ENCODE measurements at regions not wholly inside any gene's neighbourhood (a gene's known extent, or its start where the extent isn't known, plus 50 kb on each side); places are given as distances from the start of the nearest gene placed in this dataset.

DNA sequence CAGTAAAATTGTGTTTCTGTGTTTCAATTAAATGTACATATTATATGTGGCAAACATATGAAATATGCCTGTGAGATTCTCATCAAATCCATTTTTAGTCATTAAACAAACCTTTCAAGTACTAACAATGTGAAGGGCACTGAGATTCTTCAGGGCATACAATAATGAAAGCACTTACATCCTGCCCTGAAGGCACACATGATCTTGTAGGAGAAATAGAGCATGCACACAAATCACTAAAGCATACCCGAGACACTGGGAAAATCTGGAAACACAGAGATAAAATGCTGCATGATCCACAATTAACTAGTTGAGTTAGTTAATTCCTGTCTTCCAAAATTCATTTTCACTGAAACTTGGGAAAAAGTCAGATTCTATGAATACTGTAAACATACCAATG, 810.5 kb upstream of the NECTIN3 start:
- no peaks in the 10 kb centered on the region for H3K9me2 ChIP-seq (ENCODE audit: insufficient read depth, low read length)
- no peak overlapping the region for H3K27ac ChIP-seq (ENCODE audit: low read length)
- no peaks in the 10 kb centered on the region for H3F3A ChIP-seq (ENCODE audit: insufficient read depth, low read length, poor library complexity, severe bottlenecking)
- no peaks in the 10 kb centered on the region for H3K27me3 ChIP-seq (ENCODE audit: insufficient read depth, low read depth, low read length)
- no peak overlapping the region for H2AFZ ChIP-seq (ENCODE audit: low read depth, low read length)
- no peak overlapping the region for H3K4me3 ChIP-seq (ENCODE audit: low read length)
- no peak for TF ChIP-seq POLR2AphosphoS5 (IDR thresholded peaks at IDR 0.05)
- TF ChIP-seq RAD21 (conservative IDR thresholded peaks at IDR 0.05): no peak
- no peak for TF ChIP-seq MXI1 (conservative IDR thresholded peaks at IDR 0.05; ENCODE audit: poor library complexity, severe bottlenecking)
- no peak for TF ChIP-seq TAF1 (IDR thresholded peaks at IDR 0.05; ENCODE audit: low read depth)
- TF ChIP-seq, protein P1, sequence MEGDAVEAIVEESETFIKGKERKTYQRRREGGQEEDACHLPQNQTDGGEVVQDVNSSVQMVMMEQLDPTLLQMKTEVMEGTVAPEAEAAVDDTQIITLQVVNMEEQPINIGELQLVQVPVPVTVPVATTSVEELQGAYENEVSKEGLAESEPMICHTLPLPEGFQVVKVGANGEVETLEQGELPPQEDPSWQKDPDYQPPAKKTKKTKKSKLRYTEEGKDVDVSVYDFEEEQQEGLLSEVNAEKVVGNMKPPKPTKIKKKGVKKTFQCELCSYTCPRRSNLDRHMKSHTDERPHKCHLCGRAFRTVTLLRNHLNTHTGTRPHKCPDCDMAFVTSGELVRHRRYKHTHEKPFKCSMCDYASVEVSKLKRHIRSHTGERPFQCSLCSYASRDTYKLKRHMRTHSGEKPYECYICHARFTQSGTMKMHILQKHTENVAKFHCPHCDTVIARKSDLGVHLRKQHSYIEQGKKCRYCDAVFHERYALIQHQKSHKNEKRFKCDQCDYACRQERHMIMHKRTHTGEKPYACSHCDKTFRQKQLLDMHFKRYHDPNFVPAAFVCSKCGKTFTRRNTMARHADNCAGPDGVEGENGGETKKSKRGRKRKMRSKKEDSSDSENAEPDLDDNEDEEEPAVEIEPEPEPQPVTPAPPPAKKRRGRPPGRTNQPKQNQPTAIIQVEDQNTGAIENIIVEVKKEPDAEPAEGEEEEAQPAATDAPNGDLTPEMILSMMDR (IDR thresholded peaks at IDR 0.05; ENCODE audit: poor library complexity, severe bottlenecking): no peak
- TF ChIP-seq EP300 (conservative IDR thresholded peaks at IDR 0.05; ENCODE audit: poor library complexity, severe bottlenecking): no peak
- no peak for TF ChIP-seq SMC3 (conservative IDR thresholded peaks at IDR 0.05; ENCODE audit: poor library complexity)
- TF ChIP-seq, protein P2, sequence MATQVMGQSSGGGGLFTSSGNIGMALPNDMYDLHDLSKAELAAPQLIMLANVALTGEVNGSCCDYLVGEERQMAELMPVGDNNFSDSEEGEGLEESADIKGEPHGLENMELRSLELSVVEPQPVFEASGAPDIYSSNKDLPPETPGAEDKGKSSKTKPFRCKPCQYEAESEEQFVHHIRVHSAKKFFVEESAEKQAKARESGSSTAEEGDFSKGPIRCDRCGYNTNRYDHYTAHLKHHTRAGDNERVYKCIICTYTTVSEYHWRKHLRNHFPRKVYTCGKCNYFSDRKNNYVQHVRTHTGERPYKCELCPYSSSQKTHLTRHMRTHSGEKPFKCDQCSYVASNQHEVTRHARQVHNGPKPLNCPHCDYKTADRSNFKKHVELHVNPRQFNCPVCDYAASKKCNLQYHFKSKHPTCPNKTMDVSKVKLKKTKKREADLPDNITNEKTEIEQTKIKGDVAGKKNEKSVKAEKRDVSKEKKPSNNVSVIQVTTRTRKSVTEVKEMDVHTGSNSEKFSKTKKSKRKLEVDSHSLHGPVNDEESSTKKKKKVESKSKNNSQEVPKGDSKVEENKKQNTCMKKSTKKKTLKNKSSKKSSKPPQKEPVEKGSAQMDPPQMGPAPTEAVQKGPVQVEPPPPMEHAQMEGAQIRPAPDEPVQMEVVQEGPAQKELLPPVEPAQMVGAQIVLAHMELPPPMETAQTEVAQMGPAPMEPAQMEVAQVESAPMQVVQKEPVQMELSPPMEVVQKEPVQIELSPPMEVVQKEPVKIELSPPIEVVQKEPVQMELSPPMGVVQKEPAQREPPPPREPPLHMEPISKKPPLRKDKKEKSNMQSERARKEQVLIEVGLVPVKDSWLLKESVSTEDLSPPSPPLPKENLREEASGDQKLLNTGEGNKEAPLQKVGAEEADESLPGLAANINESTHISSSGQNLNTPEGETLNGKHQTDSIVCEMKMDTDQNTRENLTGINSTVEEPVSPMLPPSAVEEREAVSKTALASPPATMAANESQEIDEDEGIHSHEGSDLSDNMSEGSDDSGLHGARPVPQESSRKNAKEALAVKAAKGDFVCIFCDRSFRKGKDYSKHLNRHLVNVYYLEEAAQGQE (IDR thresholded peaks at IDR 0.05; ENCODE audit: borderline replicate concordance): no peak
- TF ChIP-seq EZH2 (IDR thresholded peaks at IDR 0.05; ENCODE audit: borderline replicate concordance, insufficient read depth, low read length, poor library complexity, severe bottlenecking): no peak
- H3K36me3 ChIP-seq (ENCODE audit: insufficient read depth, low read length): no peaks in the 10 kb centered on the region
- H4K20me1 ChIP-seq (ENCODE audit: insufficient read depth): no peaks in the 10 kb centered on the region
- no peak overlapping the region for H3K9ac ChIP-seq (ENCODE audit: low read length)
- H3K9me3 ChIP-seq (ENCODE audit: low read length): no peaks in the 10 kb centered on the region
- no peak overlapping the region for H3K4me2 ChIP-seq (ENCODE audit: low read length)
- no peaks in the 10 kb centered on the region for H3K79me2 ChIP-seq (replicated peaks; ENCODE audit: insufficient read depth, low read length)

DNA sequence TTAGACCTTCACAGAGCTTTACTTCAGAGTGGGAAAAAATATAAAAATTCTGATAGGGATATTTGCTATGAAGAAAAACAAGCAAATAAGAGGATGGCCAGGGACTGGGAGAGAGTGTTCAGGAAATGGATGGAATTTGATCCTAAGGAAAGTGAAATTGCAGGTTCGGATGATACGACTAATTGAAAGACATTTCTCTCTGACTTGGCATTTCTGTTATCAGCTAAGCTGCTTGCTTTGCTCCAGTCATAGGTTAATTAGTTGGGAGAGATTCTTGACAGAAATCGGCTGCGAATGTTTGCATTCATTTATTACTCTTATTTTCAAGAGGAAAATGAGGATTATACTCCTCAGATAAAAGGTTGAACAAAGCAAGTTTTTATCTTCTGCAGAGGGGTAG, 808.7 kb upstream of the NECTIN3 start:
- Histone ChIP-seq H3F3A (ENCODE audit: insufficient read depth, low read length, poor library complexity, severe bottlenecking) (no peaks in the 10 kb centered on the region), H3K9me2 (ENCODE audit: insufficient read depth, low read length) (no peaks in the 10 kb centered on the region), H3K4me3 (ENCODE audit: low read length) (no peak overlapping the region), H4K20me1 (ENCODE audit: insufficient read depth) (no peaks in the 10 kb centered on the region), H3K9me3 (ENCODE audit: low read length) (no peaks in the 10 kb centered on the region), H2AFZ (ENCODE audit: low read depth, low read length) (no peak overlapping the region), H3K36me3 (ENCODE audit: insufficient read depth, low read length) (no peaks in the 10 kb centered on the region), H3K9ac (ENCODE audit: low read length) (no peak overlapping the region), H3K79me2 (replicated peaks; ENCODE audit: insufficient read depth, low read length) (no peaks in the 10 kb centered on the region), H3K4me2 (ENCODE audit: low read length) (no peak overlapping the region), H3K27me3 (ENCODE audit: insufficient read depth, low read depth, low read length) (no peaks in the 10 kb centered on the region), H3K27ac (ENCODE audit: low read length) (no peak overlapping the region)
- TF ChIP-seq EP300 (conservative IDR thresholded peaks at IDR 0.05; ENCODE audit: poor library complexity, severe bottlenecking): no peak
- TF ChIP-seq EZH2 (IDR thresholded peaks at IDR 0.05; ENCODE audit: borderline replicate concordance, insufficient read depth, low read length, poor library complexity, severe bottlenecking): no peak
- TF ChIP-seq, protein P1 (IDR thresholded peaks at IDR 0.05; ENCODE audit: poor library complexity, severe bottlenecking): no peak
- no peak for TF ChIP-seq RAD21 (conservative IDR thresholded peaks at IDR 0.05)
- no peak for TF ChIP-seq MXI1 (conservative IDR thresholded peaks at IDR 0.05; ENCODE audit: poor library complexity, severe bottlenecking)
- TF ChIP-seq POLR2AphosphoS5 (IDR thresholded peaks at IDR 0.05): no peak
- TF ChIP-seq TAF1 (IDR thresholded peaks at IDR 0.05; ENCODE audit: low read depth): no peak
- no peak for TF ChIP-seq SMC3 (conservative IDR thresholded peaks at IDR 0.05; ENCODE audit: poor library complexity)
- TF ChIP-seq, protein P2 (IDR thresholded peaks at IDR 0.05; ENCODE audit: borderline replicate concordance): no peak
